ENCODE measurements at regions not wholly inside any gene's neighbourhood (a gene's known extent, or its start where the extent isn't known, plus 50 kb on each side); places are given as distances from the start of the nearest gene placed in this dataset.

DNA sequence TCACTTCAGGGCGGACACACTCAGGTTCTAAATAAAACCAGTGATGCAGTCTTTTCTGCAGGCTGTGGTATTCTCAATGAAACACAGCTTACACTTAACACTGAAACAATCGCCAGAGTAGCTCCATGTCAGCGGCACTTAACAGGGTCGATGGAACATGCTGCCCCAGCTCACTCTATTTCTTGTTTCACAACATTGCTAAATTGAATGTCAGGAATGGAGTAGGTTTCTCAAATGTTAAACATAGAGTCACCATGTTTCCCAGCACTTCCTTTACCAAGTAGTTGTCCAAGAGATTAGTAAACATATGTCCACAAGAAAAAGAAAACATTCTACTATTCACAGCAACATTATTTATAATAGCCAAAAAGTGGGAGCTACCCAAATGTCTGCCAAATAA is 306.9 kb downstream of the SLITRK6 start:
- no peak for DNase-seq (ENCODE audit: low read depth, low spot score)

- DNase-seq (ENCODE audit: low read depth, low spot score): no peak
These were observed 312.6 kb downstream of the SLITRK6 start for GRCh38 chr13:85486663-85487062.

DNA sequence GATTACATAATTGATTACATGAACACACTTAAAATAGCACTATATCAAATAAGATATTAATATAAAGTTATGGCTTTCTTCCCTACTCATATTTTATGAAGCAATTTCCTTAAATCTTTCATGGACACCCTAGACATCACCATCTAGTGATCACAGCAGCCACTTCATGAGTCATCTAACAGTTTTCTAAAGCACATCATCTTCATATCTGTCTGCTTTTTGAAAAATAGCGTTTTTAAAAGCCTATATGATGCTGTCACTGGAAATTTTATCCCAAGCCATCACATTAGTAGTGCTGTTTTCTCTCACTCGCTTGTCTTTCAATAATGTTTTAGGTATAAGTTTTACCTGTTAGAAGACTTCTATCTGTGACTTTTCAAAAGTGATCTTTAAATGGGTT is 326.1 kb downstream of the SLITRK6 start:
- no peak for DNase-seq (ENCODE audit: low read depth, low spot score)

GRCh38 chr13:85469320-85469719 is 329.9 kb downstream of the SLITRK6 start:
- DNase-seq (ENCODE audit: low read depth, low spot score): no peak

- no peak for DNase-seq (ENCODE audit: low read depth, low spot score)
These were observed 336.3 kb downstream of the SLITRK6 start for GRCh38 chr13:85462792-85463425.

- DNase-seq (ENCODE audit: low read depth, low spot score): no peak
These were observed 337.6 kb downstream of the SLITRK6 start for GRCh38 chr13:85461621-85462020.

- no peak for DNase-seq (ENCODE audit: low read depth, low spot score)
These were observed 353.7 kb downstream of the SLITRK6 start for GRCh38 chr13:85445534-85445933.

- no peak for DNase-seq (ENCODE audit: low read depth, low spot score)
These were observed 357.2 kb downstream of the SLITRK6 start for GRCh38 chr13:85441975-85442374.

- no peak for DNase-seq (ENCODE audit: low read depth, low spot score)
These were observed 357.9 kb downstream of the SLITRK6 start for GRCh38 chr13:85441364-85441763.

GRCh38 chr13:85436029-85436428 is 363.2 kb downstream of the SLITRK6 start:
- no peak for DNase-seq (ENCODE audit: low read depth, low spot score)

DNA sequence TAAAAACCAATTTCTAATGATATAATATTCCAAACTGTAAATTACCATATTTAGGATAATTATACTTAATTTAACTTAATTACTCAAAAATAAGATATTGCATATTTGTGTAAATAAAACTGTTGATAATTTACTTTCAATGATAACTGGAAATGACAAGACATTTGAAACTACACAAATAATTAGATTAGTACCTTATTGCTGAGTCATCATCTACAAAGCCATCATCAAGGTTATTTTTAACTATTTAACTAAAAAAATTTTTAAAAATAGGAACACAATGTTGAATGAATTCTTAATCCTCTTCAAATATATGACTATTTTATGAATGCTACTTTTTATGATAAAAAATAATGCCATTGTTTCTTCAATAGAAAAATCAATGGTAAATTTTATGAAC is 364.3 kb downstream of the SLITRK6 start:
- DNase-seq (ENCODE audit: low read depth, low spot score): no peak

GRCh38 chr13:85432881-85433280 is 366.3 kb downstream of the SLITRK6 start:
- no peak for DNase-seq (ENCODE audit: low read depth, low spot score)

DNA sequence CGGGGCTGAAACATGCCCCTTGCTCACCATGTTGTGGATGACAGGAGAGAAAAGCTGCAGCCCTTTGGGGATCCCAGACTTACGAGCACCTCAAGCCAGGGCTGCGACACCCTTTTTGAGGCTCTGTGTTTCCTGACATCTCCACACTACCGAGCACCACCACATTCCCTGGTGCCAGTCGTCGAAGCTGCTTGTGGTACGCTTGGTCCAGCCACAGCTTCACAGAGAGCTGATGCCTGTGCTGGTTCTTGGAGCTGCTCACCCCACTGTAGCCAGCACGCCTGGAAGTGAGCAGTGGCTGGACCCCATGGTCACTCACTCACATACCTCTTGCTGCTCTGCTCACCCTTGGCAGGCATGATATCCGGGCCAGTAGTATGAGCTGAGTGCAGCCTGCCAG is 367.5 kb downstream of the SLITRK6 start:
- DNase-seq (ENCODE audit: low read depth, low spot score): no peak

DNA sequence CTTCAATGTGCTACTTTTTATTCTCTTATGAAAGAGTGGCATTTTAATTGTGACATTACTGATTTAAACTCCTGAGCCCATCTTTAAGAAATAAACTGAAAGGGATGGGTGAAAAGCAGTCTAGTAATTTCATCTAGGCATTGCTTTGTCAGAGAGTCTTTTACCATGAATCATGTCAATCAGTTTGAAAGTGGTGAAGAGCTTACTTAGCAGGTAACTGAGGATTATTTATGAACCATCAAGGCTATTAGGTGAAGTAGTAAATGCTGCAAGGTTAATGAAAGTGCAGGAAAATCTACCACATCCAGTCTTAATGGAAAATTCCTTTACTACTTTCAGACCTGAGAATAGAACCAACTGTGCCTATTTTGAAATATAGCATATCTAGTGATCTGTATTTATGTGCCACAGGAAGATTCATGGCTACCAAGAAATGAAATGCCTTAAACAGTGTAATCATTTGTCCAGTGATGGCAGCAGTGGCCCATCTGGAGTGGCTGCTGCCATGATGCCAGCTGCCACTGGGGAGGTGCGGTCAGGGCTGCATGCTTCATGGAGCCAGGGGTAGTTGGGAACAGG is 368.9 kb downstream of the SLITRK6 start:
- no peak for DNase-seq (ENCODE audit: low read depth, low spot score)

DNA sequence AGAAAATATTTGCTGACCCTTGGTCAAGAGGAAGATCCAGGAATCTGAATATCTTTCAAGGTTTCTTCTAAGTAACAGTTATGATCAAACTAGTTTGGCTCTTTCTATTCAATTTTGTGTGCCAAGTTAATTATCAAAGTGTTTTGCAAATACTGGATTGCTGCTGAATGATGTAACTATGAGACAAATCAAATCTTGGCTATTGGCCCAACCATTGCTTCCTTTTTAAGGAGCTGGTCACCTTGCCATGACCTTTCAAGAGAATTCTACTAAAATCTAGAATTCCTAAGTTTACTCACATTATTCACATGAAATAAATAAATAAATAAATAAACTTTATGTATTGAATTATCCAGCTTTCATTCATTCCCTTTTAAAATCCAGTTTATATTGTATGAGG is 371.8 kb downstream of the SLITRK6 start:
- DNase-seq (ENCODE audit: low read depth, low spot score): no peak

GRCh38 chr13:85420136-85420535 is 379.1 kb downstream of the SLITRK6 start:
- DNase-seq (ENCODE audit: low read depth, low spot score): no peak

DNA sequence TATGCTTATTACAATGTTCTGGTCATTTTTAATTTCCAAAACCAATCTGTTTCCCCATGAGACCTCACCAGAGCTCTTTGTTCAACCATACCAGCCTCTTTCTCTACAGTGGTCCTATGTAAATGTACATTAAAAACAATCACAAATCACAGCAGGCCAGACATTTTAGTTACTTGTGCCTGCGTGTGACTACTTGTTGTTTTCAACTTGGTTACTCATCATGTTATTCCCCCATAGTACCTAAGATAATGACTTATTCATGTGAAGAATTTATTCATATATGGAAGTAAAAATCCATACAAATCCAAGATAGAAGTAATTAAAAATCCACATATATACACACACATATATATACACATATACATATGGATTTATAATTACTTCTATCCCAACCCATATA is 379.6 kb downstream of the SLITRK6 start:
- no peak for DNase-seq (ENCODE audit: low read depth, low spot score)

- no peak for DNase-seq (ENCODE audit: low read depth, low spot score)
These were observed 381.4 kb downstream of the SLITRK6 start for GRCh38 chr13:85417807-85418206.

GRCh38 chr13:85413664-85414063 is 385.6 kb downstream of the SLITRK6 start:
- no peak for DNase-seq (ENCODE audit: low read depth, low spot score)

DNA sequence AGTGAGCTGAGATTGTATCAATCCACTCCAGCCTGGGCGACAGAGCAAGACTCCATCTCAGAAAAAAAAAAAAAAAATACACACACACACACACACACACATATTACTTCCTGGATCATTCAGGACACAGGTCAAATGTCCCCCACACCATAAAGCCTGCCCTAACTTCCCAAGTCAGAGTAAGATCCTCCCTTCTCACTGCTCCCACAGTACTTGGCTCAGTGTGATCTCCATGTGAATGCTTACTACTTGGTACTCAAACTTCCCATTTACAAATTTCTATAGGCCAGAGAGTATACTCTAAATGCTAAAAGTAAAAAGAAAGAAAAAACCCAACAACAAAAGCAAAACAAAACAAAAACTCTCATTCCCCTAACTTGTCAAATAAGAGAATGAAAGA is 386.8 kb downstream of the SLITRK6 start:
- DNase-seq (ENCODE audit: low read depth, low spot score): no peak

DNA sequence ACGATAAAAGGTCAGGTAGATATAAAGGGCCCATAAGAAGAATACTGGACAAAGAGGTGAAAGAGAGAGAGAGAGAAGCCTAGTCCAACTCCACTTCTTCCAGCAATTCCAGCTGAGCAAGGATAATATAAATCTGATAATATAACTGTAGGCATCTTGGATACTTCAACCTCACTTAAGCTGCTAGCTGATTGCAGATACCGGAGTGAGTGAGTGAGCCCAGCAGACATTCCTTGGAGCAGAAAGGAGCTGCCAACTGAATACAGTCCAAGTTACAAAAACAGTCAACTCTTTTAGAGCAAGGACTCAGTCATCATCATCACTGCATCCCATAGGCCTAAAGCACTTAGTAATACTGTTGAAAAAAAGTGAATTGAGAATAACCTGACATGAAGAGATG is 387.6 kb downstream of the SLITRK6 start:
- peak; percentile 17 for DNase-seq (ENCODE audit: low read depth, low spot score)

GRCh38 chr13:85408415-85408814 is 390.8 kb downstream of the SLITRK6 start:
- DNase-seq (ENCODE audit: low read depth, low spot score): no peak

- no peak for DNase-seq (ENCODE audit: low read depth, low spot score)
These were observed 392.8 kb downstream of the SLITRK6 start for GRCh38 chr13:85406269-85406975.

Data from astrocyte of the hippocampus (primary cell).